H54 (cell line): ENCODE measurements at regions not wholly inside any gene's neighbourhood (a gene's known extent, or its start where the extent isn't known, plus 50 kb on each side); places are given as distances from the start of the nearest gene placed in this dataset.
"Not testable (repeated sequence)": the region's sequence is repeated elsewhere in the genome, so short reads cannot be mapped to it uniquely, and the experiment has no call there.

Experiments
- DNase-seq: peaks from one replicate; pipeline ENCODE4 v3.0.0; 2011; ENCODE audit warnings: low spot score, mixed read lengths; ENCODE audit not compliant: insufficient read length
- FAIRE-seq: peaks from 3 replicates; lab custom pipeline; 2011; peaks lifted over from hg19 to GRCh38; lab: Jason Lieb, UNC
- POLR2A ChIP-seq: IDR thresholded peaks from 2 replicates; pipeline ENCODE4 v1.6.1; 2011; ENCODE audit warnings: low read depth, mild to moderate bottlenecking, low read length

DNA sequence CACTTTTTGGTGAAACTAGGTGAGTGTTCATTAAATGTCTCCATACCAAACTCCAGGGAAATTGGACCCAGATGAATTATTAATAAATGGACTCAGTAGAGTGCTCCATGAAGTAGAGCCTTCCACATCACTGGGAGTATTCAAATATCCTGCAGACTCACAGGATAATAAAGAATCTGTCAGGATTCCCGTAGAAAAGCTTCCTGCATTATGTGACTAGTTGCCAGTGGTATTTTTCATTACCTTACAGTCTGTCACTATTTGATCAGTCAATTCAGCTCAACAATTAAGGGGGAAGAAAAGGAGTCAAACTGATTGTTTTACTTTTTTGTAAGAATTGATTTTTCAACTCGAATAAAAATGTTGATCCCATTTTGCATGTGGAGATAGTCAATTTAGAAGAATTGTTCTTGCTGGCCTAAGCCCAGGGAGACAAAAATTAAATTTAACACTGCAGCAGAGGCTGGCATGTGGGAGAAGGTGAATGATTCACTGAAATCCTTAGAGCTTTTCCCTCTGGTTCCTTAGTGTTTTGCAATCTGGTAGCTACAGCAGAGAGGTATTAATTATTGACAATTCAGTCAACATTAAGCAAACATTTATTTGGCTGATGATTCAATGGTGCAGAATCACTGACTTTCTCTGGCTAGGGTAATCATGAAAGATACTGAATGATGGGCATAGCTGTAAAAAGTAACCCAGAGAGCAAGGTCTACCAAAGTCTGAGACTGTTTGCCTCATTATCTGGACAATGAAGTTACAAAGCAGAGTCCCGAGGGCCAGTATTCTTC is 442.4 kb downstream of the CD83 start:
- no peak for DNase-seq
- TF ChIP-seq POLR2A: no peak
- FAIRE-seq: no peak

DNA sequence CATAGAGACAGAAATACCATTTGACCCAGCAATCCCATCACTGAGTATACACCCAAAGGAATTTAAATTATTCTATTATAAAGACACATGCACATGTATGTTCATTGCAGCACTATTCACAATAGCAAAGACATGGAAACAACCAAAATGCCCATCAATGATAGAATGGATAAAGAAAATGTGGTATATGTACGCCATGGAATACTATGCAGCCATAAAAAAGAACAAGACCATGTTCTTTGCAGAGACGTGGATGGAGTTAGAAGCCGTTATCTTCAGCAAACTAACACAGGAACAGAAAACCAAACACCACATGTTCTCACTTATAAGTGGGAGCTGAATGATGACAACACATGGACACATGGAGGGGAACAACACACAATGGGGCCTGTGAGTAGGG is 444.0 kb downstream of the CD83 start:
- not testable (repeated sequence) for FAIRE-seq

DNA sequence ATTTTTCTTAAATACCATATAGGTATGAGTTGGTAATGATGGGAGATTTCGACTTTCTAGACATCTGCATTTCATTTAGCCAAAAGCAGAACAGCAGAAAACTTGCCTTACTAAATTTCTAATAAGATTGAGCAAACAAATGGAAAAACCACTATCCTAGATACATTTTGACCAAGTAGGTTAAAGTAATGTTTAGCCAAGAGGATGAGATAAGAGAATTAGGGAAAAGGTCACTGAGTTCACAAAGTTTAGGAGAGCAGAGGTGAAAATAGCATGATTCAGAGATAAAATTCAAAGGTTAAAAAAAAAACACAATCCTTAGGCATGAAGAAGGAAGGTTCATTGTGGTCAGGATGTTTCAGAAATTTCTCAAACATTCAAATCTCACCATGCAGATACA is 450.3 kb downstream of the CD83 start:
- TF ChIP-seq POLR2A: no peak
- no peak for DNase-seq
- FAIRE-seq: no peak

More for the DNA sequence above, 444.0 kb downstream of the CD83 start:
- DNase-seq: not testable (repeated sequence)

DNA sequence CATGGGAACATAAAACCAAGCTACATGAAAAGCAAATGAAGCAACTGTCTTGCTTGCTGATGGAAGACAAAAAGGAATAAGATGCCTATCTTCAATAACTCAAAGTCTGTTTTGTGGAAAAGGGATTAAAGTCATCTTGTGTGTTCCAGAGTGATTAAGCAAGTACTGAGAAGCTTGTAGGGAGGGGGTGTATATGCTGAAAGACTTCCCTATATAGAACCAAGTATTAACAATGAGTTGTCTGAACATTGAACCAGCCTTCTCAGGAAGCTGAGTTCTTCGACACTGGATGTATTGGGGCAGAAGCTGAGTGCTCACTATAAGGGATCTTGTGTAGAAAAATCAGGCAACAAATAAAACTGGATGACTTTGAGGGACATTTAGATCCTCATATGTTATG is 451.8 kb downstream of the CD83 start:
- no peak for TF ChIP-seq POLR2A
- DNase-seq: no peak
- FAIRE-seq: no peak

DNA sequence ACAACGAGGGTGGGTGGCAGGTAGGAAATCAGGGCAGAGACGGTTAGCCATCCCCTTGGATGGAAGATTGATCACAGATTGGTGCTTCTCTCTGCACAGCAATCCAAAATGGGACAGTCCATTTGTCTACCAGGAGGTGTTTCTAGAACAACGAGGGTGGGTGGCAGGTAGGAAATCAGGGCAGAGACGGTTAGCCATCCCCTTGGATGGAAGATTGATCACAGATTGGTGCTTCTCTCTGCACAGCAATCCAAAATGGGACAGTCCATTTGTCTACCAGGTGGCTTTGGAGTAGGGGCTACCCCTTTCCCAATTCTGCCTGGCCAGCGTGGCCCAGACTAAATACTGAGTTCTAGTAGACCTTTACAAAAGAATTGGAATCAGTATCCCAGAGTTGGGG is 452.3 kb downstream of the CD83 start:
- DNase-seq, FAIRE-seq: not testable (repeated sequence)

DNA sequence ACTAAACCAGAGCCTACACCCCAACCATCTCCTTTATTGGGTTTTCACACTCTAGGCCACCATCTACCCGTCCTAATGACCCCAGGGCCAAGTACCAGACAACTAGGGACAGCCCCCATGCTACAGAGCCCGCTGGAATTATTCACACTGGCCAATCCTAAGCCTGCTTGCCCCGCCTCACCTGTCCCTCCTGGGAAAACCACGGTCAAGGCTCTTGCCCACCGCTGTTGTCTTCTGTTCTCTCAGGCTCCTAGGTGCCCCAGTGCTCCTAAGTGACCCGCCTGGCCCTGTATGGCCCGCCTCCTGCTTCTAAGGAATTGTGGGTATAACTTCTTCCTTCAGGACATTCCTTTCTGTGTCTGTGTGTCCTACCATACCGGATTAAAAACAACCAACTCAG is 453.4 kb downstream of the CD83 start:
- DNase-seq (no peak), FAIRE-seq (no peak)
- TF ChIP-seq POLR2A: no peak

DNA sequence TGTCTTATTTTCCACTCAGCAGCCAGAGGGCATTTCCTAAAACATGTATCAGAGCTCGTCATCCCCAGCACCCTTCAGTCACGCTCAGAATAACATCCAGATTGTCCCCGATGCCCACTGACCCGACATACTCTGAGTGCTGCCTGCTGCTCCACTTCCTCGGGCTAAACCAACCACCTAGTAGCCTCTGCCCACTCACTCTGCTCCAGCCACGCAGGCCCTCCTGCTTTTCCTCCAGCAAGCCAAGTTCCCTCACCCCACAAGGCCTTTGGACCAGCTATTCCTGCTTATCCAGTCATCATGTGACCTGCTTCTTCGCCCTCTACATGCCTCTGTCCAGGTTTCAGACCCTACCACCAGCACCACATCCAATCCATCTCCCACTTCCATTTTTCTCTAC is 454.2 kb downstream of the CD83 start:
- FAIRE-seq (no peak), DNase-seq (no peak)
- no peak for TF ChIP-seq POLR2A

DNA sequence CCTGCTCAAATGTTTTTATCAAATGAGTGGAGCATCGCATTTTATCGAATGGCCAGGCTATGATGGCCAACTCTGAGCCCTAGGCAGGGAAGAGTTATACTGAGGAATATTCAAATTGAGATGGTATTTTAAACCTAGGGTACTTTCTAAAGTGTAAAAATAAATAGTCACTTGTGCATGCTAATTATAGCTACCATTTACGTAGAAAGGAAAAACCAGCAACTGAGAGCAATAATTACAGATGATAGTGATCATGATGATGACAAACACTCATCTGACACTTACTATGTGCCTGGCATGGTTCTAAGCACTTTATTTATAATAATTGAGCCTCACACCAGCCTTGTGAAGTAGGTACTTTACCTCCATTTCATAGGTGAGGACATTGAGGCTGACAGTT is 455.7 kb downstream of the CD83 start:
- TF ChIP-seq POLR2A: no peak
- DNase-seq: no peak
- FAIRE-seq: no peak

DNA sequence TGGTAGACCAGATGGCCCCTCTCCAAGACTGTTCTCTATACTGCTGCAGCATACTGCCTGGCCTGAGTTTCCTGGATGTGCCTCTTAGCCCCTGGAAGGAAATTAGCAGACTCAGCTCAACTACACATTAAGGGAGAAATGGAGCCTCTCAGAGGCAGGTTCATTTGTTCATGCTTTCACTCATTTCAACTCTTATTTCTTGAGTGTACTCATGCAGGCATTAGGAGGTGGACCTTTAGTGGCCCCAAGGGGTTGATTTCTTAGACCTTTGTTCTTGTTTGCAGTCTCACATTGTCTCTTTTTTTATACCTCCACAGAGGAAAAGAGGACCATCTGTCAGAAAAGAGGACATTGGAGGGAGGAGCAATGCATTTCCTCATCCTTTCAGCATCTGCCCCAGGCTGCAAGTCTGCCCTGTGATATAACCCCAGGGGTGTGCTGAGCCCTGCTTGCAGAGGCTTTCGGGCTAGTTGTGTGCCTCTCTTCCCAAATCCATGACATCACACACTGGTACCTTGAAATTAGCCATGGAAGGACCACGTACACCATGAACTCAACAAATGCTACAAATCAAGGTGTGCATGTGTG is 456.2 kb downstream of the CD83 start:
- no peak for DNase-seq
- no peak for FAIRE-seq
- TF ChIP-seq POLR2A: no peak

DNA sequence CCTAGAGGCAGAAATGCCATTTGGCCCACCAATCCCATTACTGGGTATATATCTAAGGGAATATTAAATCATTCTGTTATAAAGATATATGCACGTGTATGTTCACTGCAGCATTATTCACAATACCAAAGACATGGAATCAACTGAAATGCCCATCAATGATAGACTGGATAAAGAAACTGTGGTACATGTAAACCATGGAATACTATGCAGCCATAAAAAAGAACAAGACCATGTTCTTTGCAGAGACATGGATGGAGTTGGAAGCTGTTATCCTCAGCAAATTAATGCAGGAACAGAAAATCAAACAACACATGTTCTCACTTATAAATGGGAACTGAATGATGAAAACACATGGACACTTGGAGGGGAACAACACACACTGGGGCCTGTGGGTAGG is 458.4 kb downstream of the CD83 start:
- no peak for TF ChIP-seq POLR2A
- no peak for FAIRE-seq
- no peak for DNase-seq

DNA sequence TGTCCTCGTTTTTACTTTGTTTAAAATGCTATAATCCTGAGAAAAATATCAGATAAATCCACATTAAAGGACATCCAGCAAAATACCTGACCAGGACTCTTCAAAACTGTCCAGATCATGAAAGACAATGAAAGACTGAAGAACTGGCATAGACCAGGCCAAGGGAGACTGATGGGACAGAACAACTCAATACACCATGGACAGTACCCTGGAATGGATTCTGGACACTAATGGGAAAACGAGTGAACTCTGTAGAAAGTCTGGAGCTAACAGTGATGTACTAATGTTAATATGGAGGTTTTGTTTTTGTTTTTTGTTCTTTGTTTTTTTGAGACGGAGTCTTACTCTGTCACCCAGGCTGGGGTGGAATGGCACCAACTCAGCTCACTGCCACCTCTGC is 461.4 kb downstream of the CD83 start:
- no peak for DNase-seq
- FAIRE-seq: no peak
- TF ChIP-seq POLR2A: no peak

DNA sequence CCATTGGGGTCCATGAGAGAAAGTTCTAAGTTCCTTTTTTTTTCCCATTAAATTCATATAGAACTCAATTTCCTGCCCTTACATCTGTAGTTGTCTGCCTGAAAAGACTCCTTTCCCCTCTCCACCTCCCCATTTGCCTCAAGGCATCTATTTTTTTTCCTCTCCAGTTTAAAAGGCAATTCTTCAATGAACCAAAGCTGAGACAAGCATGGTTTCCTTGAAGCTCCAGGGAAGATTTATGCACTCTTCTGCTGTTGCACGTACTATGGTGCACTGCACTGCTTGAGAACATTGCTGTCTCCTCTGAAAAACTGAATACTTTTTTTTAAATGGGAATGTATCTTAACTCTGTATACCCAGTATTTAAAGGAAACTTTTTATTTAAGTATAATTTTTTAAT is 465.2 kb downstream of the CD83 start:
- FAIRE-seq (no peak), DNase-seq (no peak)
- no peak for TF ChIP-seq POLR2A

DNA sequence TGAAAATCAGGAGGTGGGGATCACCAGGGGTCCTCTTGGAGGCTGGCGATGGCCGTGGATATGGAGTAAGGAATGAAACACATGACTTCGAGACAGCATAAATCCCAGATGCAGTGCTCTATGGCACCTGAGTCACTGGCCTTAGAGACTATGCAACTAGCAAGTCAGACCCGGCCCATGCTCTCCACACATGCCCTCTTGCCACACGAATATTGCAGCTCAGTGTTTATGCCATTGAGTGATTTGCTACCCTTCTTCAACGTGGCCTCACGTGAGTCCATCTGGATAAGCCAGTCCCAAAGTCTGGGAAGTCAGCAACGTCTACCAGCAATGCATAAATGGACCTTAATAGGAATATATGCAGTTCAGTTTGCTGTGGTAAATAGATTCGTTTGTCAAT is 466.3 kb downstream of the CD83 start:
- TF ChIP-seq POLR2A: no peak
- no peak for DNase-seq
- FAIRE-seq: no peak

DNA sequence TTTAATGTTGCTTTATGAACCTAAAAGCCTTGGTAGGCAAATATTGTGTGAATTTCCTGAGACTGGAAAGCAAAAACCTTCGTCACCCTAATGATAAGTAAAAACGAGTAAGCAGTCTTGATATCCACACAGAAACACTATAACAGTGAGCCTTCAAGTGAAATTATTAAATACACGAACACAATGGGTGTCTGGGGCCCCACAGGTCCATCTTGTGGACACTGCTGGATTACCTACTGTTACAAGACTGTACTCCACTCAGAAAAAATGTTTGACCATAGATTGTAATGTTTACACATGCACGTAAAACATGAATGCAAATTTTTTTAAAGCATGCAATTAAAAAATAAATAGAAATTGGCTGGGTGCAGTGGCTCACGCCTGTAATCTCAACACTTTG is 466.9 kb downstream of the CD83 start:
- DNase-seq (no peak), FAIRE-seq (no peak)
- TF ChIP-seq POLR2A: no peak

DNA sequence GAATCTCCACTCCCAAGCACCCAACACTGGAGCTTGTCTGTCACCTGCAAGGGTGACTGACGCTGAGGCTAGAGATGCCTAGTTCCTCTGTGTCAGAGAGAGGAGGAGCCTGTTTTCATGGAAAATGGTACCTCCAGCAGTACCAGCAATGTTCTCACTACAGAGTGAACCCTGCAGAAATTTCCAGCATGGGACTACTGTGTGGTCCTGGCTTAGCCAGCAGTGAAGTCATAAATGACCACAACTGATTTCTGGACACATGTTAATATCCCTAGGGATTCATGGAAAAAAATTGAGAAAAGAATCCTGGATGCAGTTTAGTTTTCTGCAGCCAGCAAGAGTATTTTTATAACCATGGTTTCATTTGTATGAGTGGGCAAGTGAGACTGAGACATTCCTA is 468.1 kb downstream of the CD83 start:
- DNase-seq (no peak), FAIRE-seq (no peak)
- no peak for TF ChIP-seq POLR2A
